ENCODE measurements at regions not wholly inside any gene's neighbourhood (a gene's known extent, or its start where the extent isn't known, plus 50 kb on each side); places are given as distances from the start of the nearest gene placed in this dataset.
"Not testable (repeated sequence)": the region's sequence is repeated elsewhere in the genome, so short reads cannot be mapped to it uniquely, and the experiment has no call there.

- no peak for DNase-seq
- intact Hi-C loops (cut with DNase I) = no loop called here
- no peak for ATAC-seq
Observed at GRCh38 chr4:75422998-75423397, 91.2 kb downstream of the RCHY1 start.

DNA sequence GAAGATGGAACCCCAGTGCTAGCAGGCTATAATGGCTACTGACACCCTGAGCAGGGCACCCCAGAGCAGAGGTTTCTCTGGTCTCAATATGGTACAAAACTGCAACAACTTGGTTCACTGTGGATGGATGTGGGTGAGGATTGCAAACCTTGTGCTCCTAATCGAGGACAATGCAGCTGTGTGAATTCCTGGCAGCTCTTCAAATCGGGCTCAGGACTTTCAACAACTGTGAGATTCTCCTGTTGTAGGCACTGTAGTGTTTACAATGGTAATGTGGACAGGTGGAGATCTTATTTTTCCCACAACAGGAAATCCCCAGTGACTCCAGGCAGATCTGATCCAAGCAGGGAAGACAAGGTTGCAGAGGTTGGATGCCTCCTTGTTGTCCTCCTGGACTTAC, 101.5 kb downstream of the RCHY1 start:
- DNase-seq = no peak
- ATAC-seq = no peak
- intact Hi-C loops (cut with DNase I) = no loop called here

GRCh38 chr4:75398501-75398900, 115.7 kb downstream of the RCHY1 start:
- intact Hi-C loops (cut with DNase I) = no loop called here
- no peak for DNase-seq
- ATAC-seq = no peak

DNA sequence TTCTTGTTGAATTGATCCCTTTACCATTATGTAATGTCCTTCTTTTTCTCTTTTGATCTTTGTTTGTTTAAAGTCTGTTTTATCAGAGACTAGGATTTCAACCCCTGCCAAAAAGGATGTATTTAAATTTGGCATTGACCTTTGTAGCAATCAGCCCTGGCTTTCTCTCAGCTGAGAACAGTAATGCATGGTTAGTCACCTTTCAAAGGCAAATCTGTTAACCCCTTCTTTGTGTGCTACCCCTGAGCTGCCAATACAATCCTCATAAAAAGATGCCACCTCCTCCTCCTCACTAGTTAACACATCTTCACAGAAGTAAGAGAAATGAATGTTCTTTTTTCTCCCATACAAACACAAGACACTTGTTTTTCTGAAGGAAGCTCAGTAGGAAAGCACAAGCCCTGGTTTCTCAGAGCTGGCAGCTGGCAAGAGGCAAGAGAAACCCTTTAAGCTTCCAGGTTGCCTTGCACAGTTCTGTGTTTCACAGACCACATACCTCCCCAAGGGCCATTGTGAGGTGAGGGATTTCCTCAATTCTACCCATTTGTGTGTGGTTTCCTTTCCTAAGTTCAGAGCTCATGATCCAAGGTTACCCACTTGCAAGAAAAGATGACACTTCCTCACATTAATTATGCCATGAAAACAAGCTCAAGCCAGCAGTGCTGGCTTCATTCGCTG, 122.6 kb downstream of the RCHY1 start:
- ATAC-seq (no peak), DNase-seq (no peak)
- intact Hi-C loops (cut with DNase I) = no loop called here

- ATAC-seq; DNase-seq; intact Hi-C loops (cut with DNase I): not testable (repeated sequence)
Observed at GRCh38 chr4:75386426-75386825, 127.8 kb downstream of the RCHY1 start.

- ATAC-seq = no peak
- DNase-seq = no peak
- intact Hi-C loops (cut with DNase I) = no loop called here
Observed at GRCh38 chr4:75385106-75385505, 129.1 kb downstream of the RCHY1 start.

GRCh38 chr4:75376543-75376942, 137.7 kb downstream of the RCHY1 start:
- DNase-seq (no peak), ATAC-seq (no peak)
- intact Hi-C loops (cut with DNase I) = no loop called here

- DNase-seq (no peak), ATAC-seq (no peak)
- intact Hi-C loops (cut with DNase I) = no loop called here
Observed at GRCh38 chr4:75371915-75372314, 142.3 kb downstream of the RCHY1 start.

GRCh38 chr4:75370576-75370975, 143.6 kb downstream of the RCHY1 start:
- intact Hi-C loops (cut with DNase I) = no loop called here
- no peak for ATAC-seq
- no peak for DNase-seq

DNA sequence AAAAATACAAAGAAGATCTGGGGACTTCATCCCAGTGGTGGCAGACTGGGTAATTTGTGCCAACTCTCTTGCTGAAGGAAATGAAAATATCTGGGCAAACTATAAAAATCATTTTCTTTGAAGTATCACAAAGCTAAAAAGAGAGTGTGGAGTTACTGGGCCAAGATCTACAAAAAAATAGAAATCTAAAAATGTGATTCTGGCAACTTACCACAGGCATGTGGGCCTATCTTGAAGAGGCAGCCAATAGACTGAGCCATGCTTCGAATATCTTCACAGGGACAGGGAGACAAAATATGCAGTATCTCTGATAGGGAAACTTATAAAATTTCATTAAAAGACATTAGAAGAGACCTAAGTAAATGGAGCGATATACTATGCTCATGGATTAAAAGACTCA, 168.8 kb downstream of the RCHY1 start:
- intact Hi-C loops (cut with DNase I) = no loop called here
- DNase-seq = no peak
- ATAC-seq = peak; percentile 41 to 47

GRCh38 chr4:75344915-75345314, 169.3 kb downstream of the RCHY1 start:
- intact Hi-C loops (cut with DNase I) = no loop called here
- ATAC-seq = peak in 1 of 2 donors; percentile 64
- no peak for DNase-seq

- no peak for ATAC-seq
- no peak for DNase-seq
- intact Hi-C loops (cut with DNase I) = no loop called here
Observed at GRCh38 chr4:75343333-75343732, 170.9 kb downstream of the RCHY1 start.

DNA sequence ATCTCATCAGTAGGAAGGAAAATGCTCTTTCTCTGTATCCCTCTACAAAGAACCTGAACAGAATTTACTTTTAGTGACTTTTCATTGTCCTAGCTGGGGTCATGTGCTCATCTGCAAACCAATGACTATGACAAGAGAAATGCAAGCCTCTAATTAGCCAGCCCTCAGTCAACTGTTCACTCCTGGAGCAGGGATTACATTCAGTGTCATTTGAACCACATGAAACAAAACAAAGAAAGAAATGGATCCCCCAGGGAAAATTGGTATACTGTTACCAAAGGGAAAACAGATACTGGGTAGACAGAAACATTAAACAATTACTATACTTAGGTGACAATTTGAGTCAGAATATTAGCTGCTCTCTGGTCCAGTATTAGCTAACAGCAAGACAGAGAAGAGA, 173.6 kb downstream of the RCHY1 start:
- no peak for DNase-seq
- intact Hi-C loops (cut with DNase I) = no loop called here
- ATAC-seq = no peak

DNA sequence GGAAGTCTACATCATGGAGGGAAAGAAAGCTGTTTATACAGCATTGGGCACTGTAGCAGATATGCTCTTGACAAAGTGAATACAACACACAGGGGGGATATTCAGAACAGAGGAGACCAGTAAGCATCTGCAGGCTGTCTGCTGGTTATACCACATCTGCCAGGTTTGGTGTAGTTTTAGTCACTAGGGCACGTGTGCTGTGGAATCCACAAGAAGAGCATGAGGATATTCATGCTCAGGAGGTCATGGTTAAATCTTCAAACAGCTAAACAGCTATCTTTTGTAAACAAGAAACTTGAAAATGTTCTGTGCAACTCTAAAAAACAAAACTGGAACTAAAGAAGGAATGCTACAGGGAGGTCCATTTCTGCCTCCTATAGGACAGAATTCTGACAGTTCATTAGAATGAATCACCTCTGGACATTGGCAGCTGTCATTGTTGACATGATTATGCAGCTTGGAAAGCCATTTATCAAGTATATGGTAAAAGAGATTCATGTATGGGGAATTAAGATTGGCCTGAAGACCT, 175.8 kb downstream of the RCHY1 start:
- intact Hi-C loops (cut with DNase I) = no loop called here
- DNase-seq (no peak), ATAC-seq (no peak)

- intact Hi-C loops (cut with DNase I) = no loop called here
- peak; percentile 54 for DNase-seq
- ATAC-seq = peak; percentile 84 to 85
Observed at GRCh38 chr4:75327804-75328512, 186.2 kb downstream of the RCHY1 start.

GRCh38 chr4:75325318-75325979, 188.8 kb downstream of the RCHY1 start:
- peak; percentile 46 to 60 for ATAC-seq
- intact Hi-C loops (cut with DNase I) = no loop called here
- DNase-seq = no peak

DNA sequence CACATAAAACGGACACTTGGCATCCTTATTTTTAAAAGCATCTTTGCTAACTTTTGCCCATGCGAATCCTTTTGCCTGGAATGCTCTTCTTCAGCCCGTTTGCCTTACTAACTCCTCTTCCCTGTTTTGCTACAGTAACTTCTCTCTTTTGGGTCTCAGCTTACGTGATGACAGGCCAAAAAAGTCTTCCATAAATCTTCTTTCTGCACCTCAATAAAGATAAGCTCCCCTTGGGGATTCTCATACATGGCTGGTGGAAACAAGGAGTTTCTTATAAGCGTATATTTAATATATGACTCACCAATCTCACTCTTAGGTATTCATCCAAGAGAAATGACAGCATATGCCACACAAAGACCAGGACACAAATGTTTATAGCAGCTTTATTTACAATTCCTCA, 192.7 kb downstream of the RCHY1 start:
- DNase-seq (no peak), ATAC-seq (no peak)
- intact Hi-C loops (cut with DNase I) = no loop called here

DNA sequence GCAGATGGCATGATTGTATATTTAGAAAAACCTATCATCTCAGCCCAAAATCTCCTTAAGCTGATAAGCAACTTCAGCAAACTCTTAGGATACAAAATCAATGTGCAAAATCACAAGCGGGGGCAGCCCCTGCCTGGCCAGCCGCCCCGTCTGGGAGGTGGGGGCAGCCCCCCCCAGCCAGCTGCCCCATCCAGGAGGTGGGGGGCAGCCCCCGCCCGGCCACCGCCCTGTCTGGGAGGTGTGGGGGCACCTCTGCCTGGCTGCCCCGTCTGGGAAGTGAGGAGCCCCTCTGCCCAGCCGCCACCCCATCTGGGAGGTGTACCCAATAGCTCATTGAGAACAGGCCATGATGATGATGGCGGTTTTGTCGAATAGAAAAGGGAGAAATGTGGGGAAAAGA, 196.6 kb downstream of the RCHY1 start:
- intact Hi-C loops (cut with DNase I); DNase-seq; ATAC-seq: not testable (repeated sequence)

- no peak for ATAC-seq
Observed at GRCh38 chr4:75308049-75308448, 206.2 kb downstream of the RCHY1 start.

GRCh38 chr4:75306506-75306905, 207.7 kb downstream of the RCHY1 start:
- ATAC-seq = no peak

More at GRCh38 chr4:75308049-75308448, 206.2 kb downstream of the RCHY1 start:
- intact Hi-C loops (cut with DNase I) = no loop called here
- DNase-seq = no peak

More at GRCh38 chr4:75306506-75306905, 207.7 kb downstream of the RCHY1 start:
- DNase-seq = no peak
- intact Hi-C loops (cut with DNase I) = no loop called here

All from left cardiac atrium (tissue), 4 donors.